ENCODE measurements at regions not wholly inside any gene's neighbourhood (a gene's known extent, or its start where the extent isn't known, plus 50 kb on each side); places are given as distances from the start of the nearest gene placed in this dataset.
"Not testable (repeated sequence)": the region's sequence is repeated elsewhere in the genome, so short reads cannot be mapped to it uniquely, and the experiment has no call there.

DNA sequence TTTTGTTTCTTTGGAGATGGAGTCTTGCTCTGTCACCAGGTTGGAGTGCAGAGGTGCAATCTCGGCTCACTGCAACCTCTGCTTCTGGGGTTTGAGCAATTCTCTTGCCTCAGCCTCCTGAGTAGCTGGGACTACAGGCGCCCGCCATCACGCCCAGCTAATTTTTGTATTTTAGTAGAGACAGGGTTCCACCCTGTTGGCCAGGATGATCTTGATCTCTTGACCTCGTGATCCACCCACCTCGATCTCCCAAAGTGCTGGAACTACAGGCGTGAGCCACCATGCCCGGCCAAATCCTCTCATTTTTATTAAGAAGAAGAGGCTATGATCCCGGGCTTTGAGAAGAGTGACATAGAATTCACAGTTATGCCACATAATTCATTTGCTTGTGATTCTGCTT, 1178.4 kb downstream of the NSUN3 start:
- not testable (repeated sequence) for TF ChIP-seq CTCF (IDR thresholded peaks at IDR 0.05; ENCODE audit: borderline replicate concordance, extremely low read depth, low read length, poor library complexity, severe bottlenecking); EZH2 (IDR thresholded peaks at IDR 0.05; ENCODE audit: borderline replicate concordance, low read depth, low read length, severe bottlenecking)

Measured in DND-41 (cell line).